CD4-positive, alpha-beta T cell treated with Interleukin-4 for 1 hour (primary cell): ENCODE measurements at regions not wholly inside any gene's neighbourhood (a gene's known extent, or its start where the extent isn't known, plus 50 kb on each side); places are given as distances from the start of the nearest gene placed in this dataset.

Experiments
- DNase-seq, 2 donors: peaks; one replicate each; pipeline ENCODE4 v3.0.0-alpha.2; 2020 to 2022

- DNase-seq = no peak
Observed at GRCh38 chr19:29324291-29324680, 111.3 kb upstream of the UQCRFS1 start.

DNA sequence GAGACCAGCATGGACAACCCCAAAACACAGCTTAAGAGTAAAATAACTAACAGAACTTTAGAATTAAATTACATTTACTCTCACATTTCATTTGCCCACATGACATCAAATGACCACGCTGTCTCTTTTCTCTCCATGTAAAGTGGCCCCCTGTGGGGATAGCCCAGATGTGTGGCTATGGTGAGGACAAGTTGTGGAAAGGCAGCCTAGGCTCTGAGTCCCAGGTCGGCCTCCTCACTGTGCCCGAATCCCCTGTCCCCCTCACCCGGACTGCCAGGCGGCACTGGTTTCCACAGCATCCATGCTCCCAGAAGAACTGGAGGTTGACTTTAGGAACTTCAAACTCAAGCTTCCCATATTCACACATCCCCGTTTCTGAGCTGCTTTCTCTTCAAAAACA is 111.8 kb upstream of the UQCRFS1 start:
- DNase-seq = no peak

DNA sequence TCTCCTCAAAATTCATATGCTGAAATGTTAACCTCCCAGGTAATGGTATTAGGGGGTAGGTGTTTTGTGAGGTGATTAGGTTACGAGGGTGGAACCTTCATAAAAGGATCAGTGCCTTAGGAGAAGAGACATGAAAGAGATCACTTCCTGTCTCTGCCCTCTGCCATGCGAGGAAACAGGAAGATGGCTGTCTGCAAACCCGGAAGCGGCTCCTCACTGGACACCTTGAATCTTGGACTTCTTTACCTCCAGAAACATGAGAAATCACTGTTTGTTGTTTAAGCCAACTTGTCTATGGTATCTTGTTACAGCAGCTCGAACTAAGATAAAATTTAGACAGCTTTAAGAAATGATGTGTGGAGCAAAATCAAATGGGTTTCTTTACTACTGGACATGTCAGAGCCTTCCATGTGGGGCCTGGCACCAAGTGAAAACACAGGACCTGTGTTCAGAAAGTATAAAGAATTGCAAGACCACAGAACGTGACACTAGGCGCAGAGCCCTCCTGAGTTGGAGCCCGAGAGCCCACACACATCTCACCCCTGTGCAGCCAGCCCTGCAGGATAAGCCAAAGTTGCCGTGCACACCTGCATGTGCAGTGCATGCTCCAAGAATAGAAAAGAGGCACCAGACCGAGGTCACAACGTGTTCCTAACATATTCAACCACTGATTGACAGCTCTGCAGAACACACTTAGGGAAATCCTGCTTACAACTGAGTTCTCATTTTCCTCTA is 112.5 kb upstream of the UQCRFS1 start:
- DNase-seq = no peak

DNA sequence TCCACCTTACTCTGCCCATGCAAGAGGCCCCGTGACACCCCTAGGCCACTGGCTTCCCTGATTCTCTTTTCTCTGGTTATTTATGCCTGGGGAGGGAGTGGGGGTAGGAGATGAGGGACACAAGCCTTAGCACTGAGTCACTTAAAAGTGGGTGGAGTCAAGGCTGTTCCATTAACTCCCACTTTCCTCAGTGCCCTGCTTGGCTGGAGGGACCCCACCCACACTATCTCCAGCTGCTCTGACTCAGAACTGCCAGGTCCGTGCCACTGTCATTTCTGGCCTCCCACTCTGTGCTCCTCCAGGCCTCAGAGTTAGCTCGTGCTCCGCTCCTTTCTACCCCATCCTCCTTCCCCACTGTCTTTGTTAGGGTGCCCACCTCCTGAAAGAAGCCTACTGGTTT is 113.4 kb upstream of the UQCRFS1 start:
- no peak for DNase-seq

- DNase-seq = no peak
Observed at GRCh38 chr19:29326849-29327840, 114.2 kb upstream of the UQCRFS1 start.

DNA sequence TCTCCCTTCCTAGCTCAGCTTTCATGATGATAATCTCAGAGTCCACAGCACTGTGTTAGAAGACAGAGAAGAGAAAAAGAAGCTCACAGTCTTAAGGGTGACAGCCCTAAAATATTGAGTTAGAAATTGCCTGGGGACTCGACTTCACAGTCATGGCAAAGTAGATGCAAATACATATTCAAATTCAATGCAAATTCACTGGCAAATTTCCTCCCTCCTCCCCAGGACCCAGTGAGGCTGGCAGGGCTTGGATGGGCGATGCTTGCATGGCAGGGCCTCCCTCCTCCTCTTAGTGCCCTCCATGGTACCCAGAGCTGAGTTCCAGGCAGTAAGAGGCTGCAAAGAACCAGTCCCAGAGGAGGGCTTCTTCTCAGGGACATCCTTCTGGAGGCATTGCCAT is 115.6 kb upstream of the UQCRFS1 start:
- no peak for DNase-seq

DNA sequence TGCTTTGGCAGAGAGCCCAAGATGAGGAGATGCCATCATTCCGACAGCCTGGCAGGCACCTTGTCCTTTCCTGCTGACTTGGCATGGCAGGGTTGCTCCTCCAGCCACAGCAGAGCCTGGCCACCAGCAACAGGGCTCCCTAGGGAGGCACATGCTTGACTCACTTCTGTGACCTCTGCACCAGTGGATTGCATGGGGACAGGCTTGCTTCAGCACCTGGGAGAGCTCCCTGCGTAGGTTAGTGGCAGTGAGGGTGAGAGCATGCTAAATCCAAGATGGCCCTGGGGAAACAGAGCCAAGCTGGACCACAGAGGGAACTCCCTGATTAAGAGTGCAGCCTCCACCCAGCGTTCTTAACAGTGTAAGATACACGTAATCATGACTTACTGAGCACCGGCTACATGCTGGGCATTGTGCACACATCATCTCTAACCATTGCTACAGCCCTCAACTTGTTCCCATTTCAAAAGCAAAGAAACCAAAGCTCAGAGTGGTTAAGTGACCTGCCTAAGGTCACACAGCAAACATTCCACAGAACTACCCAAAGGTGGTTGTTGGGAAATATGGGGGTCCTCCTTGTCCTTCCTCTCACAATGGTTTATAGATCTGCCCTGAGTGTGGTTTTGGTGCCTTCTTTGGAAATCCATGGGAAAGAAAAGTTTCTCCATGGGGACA is 116.6 kb upstream of the UQCRFS1 start:
- DNase-seq = no peak

- no peak for DNase-seq
Observed at GRCh38 chr19:29336425-29336824, 123.5 kb upstream of the UQCRFS1 start.

- DNase-seq = no peak
Observed at GRCh38 chr19:29337029-29337428, 124.1 kb upstream of the UQCRFS1 start.

DNA sequence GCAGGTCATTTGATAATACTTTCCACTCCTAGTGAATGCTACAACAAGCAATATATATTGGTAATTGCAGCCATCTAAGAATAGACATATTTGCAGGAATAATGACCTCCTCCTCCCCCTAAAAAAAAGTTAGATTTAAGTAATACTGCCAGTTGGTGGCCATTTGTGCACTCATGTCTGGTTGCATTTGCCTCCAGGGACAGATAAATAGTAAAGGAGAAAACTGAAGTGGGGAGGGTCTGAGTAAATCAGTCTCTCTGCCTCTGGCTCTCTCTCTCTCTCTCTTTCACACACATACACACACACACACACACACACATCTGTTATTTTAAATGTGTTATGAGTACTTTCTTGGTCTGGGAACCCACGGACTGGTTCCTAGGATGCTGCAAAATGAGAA is 125.5 kb upstream of the UQCRFS1 start:
- DNase-seq = no peak

- DNase-seq = no peak
Observed at GRCh38 chr19:29342721-29343120, 129.8 kb upstream of the UQCRFS1 start.

- no peak for DNase-seq
Observed at GRCh38 chr19:29364224-29364726, 151.3 kb upstream of the UQCRFS1 start.

DNA sequence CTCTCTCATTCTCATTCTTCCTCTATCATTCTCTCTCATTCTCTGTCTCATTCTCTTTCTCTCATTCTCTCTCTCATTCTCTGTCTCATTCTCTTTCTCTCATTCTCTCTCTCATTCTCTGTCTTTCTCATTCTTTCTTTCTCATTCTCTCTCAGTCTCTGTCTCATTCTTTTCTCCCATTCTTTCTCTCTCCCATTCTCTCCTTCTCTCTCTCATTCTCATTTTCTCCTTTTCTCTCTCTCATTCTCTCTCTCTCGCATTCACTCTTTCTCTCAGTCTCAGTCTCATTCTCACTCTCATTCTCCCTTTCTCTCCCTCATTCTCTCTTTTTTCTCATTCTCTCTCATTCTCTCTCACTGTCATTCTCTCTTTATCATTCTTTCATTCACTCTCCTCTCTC is 152.0 kb upstream of the UQCRFS1 start:
- DNase-seq = no peak

DNA sequence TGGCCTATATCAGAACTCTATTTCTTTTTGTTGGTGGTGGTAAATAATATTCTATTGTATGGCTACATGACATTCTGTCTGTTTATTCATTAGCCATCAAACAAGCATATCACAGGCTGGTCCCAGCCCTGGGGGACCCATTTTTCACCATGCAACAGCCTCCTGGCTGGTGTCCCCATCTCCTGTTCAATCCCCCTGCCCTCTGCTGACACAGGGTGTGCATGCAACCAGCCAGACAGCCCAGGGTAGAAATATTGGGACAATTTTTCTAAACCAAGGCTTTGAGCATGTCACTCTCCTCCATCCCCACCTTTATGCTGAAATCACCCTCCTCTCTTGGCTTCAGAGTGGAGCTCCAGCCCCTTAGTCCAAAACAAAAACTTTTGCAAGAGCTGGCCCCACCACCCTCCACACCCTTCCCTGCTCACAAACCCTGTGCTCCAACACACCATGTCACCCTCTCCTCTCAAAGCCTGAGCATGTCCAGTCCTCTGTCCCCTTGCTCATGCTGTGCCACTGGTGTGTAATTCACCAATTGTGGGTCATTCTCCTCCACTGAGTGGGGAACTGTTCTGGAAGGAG is 153.0 kb upstream of the UQCRFS1 start:
- DNase-seq = no peak

GRCh38 chr19:29366757-29367156 is 153.8 kb upstream of the UQCRFS1 start:
- no peak for DNase-seq

DNA sequence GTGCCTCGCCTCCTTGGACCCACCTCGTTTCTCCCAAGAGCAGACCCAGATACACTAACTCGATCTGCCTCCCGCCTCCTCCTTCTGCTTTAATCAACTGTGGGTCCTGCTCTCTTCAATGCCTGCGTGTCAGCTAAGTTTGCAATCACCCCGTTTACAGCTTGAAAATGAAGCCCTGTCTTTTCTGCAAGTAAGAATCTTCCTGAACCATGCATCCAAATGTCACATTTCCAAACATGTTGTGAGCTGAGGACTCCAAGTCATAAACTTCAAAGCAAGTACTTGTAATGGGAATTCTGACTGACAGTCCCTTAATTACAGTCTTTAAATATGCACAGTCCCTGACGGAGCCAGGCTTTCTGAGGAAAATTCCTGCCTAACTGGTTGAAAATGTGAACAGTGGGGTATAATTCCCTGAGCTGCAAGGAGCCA is 154.9 kb upstream of the UQCRFS1 start:
- no peak for DNase-seq

GRCh38 chr19:29370276-29370675 is 155.5 kb upstream of the VSTM2B start:
- no peak for DNase-seq

DNA sequence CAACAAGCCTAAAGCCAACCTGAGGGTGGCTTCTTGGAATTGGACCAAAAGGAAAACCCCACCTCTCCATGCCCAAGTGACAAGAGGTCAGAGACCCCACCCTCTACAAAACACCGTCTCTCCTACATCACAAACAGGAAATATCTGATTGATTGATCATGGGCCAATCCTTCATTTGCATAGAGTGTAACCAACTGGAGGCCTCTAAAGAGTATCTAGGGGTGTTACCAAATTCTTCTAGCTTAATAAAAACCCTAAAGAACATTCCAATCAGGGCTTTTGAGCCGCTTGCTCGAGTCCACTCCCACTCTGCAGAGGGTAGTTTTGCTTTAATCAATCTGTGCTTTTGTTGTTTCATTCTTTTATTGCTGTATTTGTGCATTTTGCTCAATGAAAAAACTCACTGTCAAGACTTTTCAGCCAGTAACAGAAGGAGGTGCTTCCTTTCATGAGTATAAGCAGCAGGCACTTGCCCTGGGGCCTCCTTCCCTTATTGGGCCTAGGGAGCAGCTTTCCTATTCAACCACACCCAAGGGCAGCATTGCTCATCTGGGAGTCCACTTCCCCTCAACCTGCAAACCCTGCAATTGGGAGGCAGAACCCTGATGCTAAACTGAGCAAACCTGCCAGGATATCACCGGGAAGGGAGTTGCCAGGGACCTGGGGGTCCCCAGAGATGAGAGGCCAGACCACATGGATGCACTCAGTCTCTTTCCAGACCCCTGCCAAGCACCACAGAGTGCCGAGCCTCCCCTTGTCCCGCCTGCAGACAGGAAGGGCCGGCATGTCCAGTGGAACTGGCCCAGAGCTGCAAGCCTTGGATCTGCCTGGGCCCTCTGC is 154.3 kb upstream of the VSTM2B start:
- DNase-seq = no peak

GRCh38 chr19:29372091-29372415 is 153.7 kb upstream of the VSTM2B start:
- no peak for DNase-seq

DNA sequence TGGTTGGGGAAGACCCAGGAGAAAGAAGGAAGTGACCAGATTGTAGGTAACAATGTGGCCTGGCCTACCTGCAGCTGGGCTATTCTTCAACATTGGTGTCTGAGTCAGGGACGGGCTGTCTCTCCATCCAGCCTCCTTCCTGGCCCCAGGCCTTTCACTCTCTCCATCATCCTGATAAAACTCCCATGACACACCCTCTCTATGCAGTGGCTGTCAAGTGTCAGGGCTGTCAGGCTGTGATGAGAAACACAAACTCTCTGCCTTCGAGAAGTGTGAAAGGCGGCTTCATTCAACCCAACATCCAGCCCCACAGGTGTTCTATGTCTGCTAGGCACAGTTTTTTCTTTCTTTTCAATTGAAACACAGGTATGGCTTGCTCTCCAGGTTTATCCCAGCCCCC is 153.3 kb upstream of the VSTM2B start:
- no peak for DNase-seq

DNA sequence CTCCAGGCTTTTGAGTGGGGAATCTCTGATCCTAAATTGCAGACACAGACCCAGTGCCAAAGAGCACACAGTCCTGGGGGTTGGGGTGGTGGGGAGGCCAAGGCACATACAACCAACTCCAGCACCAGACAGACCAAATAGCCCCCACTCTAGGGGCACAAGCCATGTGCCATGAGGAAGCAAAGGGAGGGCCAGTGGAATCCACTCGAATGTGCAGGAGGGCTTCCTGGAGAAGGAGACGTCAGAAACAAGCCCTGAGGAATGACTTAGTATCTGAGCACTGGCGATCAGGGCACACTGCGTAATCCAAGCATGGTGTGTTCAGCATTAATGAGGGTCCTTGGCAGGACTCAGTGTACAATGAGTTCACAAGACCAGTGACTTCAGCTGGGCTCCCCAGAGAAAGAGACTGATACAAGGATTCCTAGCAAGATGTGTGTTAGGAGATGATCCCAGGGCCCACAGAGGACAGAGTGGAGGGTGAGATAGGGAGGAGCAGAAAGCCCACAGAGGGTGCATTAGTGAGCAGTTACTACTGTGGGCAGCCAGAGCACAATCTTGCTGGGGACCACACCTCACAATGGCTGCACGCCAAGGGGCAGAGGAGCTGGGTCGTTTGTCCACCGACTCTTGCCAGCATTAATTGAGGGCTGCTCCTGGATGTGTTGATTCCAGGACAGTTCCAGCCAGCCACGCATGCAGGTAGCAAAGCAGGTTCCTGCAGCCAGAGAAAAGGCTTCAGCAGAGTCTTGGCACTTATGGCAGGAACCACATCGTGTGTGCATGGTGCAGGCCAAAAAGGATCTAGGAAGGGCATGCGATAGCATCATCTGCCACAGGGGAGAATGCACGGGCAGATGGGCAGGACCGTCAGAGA is 152.6 kb upstream of the VSTM2B start:
- no peak for DNase-seq
